ENCODE measurements at regions not wholly inside any gene's neighbourhood (a gene's known extent, or its start where the extent isn't known, plus 50 kb on each side); places are given as distances from the start of the nearest gene placed in this dataset.

DNA sequence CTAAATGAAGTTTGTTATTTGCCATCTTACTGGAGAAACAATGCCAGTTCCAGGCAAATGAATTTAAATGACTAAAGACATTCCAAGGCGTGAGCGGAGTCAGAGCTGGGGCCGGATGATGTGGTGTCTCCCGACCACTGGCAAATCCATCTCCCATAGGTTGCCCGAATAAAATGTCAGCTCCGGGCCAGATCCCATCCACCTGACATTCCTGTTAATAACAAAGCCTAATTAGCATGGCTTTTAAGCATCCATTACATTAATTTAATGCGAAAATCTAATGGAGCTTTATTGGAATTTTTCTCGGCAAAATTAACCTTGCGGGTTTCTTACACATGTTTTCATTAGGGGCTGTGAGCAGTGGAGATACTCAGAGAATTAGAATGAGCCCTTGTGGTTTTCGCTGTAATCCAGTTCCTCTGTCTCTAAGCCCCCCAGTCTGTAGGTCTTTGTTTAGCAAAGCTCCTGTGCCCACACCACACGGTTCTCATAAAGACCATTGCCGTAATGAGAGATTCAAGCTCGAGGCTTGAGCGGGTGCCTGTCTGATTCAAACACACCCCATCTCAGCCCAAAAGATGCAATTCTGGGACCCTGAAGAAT, 123.3 kb downstream of the CCT6B start:
- in situ Hi-C loops (cut with HindIII; ENCODE audit: low pct_unique_long_range_greater_than_20kb, low sequenced_read_pairs): no loop called here
- DNase-seq (ENCODE audit: low read depth): no peak

DNA sequence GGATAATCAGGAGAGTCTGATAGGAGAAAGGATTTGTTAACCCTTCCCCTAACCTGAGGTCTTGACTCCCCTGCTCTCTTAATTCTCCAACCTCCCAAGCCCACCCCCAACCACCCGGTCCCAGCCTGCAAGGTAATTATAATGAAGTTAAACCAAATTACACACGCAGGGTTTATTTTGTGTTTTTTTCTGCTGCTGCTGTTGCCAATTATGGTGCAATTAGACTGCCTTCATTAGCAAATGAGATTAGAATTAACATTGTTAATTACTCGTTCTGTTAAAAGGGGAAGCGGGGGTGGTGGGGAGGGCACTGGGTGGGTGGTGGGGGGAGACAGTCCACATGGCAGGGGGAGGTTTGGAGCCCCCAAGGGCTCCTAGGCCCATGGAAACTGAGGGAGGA, 128.9 kb downstream of the CCT6B start:
- in situ Hi-C loops (cut with HindIII; ENCODE audit: low pct_unique_long_range_greater_than_20kb, low sequenced_read_pairs): no loop called here
- DNase-seq (ENCODE audit: low read depth): no peak

DNA sequence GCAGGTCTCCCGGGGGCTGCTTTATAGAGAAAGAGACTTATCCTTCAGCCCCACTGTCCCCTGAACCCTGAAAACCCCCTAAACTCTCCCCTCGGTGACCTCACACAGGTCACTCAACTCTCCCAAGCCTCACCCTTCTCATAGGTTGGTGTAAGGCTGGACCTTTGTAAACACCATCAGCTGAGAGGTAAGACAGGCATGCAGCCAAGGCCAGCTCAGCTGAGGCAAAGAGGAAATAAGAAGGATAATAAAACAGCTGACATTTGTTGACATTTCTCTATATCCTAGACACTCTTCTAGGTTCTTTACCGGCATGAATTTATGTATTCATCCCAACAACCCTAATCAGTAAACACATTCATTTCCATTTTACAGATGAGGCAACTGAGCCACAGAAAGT, 134.3 kb downstream of the CCT6B start:
- DNase-seq (ENCODE audit: low read depth): no peak
- in situ Hi-C loops (cut with HindIII; ENCODE audit: low pct_unique_long_range_greater_than_20kb, low sequenced_read_pairs): no loop called here

- in situ Hi-C loops (cut with HindIII; ENCODE audit: low pct_unique_long_range_greater_than_20kb, low sequenced_read_pairs): no loop called here
- peak; percentile 21 for DNase-seq (ENCODE audit: low read depth)
Observed at GRCh38 chr17:34826332-34826731, 134.9 kb downstream of the CCT6B start.

DNA sequence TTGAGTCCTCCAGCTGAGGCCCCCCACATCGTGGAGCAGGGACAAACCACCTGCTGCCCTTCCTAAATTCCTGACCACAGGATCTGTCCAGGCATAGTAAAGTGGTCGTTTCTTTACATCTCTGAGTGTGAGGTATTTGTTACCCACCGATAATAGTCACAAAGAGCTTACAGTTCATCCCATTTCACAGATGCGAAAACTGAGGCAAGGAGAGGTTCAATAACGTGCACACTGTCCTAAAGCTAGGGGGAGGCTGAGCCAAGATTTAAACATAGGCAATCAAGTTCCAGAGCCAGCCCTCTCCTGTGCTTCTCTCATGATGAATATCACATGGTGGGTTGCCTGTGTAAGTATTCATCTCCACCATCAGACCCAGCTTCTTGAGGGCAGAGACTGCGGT, 135.4 kb downstream of the CCT6B start:
- DNase-seq (ENCODE audit: low read depth): no peak
- in situ Hi-C loops (cut with HindIII; ENCODE audit: low pct_unique_long_range_greater_than_20kb, low sequenced_read_pairs): no loop called here

GRCh38 chr17:34825102-34825501, 136.2 kb downstream of the CCT6B start:
- in situ Hi-C loops (cut with HindIII; ENCODE audit: low pct_unique_long_range_greater_than_20kb, low sequenced_read_pairs): no loop called here
- no peak for DNase-seq (ENCODE audit: low read depth)

DNA sequence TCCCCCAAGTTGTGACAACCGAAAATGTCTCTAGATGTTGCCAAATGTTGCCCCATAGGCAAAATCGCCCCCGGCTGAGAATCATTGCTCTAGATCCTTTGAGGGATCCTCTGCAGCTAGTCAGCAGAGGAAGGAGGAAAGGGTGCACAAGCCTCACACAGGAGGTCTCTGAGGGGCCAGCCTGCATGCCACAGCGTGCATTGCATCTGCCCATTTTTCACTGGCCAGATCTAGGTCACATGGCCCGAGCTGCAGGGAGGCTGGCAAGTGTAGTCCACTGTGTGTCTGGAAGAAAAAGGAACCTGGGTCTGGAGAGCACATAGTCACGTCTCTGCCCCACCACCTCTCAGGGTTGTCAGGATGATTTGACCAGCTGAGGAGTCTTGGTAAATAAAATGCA, 138.2 kb downstream of the CCT6B start:
- in situ Hi-C loops (cut with HindIII; ENCODE audit: low pct_unique_long_range_greater_than_20kb, low sequenced_read_pairs): no loop called here
- DNase-seq (ENCODE audit: low read depth): no peak

DNA sequence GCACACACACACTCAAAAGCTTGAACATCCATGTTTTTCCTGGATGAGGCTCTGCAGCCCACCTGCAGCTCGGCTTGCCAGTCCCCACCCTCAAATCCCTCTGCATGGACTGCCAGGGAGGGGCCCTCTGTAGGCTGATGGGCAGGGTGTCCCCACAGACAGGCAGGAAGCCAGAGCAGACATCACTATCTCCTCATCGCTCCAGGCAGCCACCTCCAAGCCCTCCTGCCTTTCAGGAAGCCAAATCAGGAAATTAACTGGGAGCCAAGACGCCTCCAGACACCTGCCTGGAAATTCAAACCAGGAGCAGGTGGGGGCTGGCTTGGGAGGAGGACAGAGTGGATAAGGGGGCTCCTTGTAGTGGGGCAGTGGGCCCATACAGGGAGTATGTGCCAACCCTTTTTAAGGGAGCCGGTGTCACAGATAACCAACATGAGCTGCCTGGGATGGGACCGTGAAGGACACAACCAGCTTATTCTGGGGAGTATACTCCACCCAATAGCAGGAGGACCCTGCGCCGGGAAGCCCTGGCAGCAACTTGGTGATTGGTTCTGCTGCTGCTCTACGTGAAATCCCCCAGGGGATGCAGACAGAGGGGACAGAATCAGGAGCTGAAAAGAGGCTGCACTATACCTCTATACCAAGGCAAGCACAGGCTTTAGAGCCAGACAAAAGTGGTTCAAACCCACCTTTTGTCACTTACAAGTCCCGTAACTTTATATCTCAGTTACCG, 139.1 kb downstream of the CCT6B start:
- in situ Hi-C loops (cut with HindIII; ENCODE audit: low pct_unique_long_range_greater_than_20kb, low sequenced_read_pairs): no loop called here
- no peak for DNase-seq (ENCODE audit: low read depth)

GRCh38 chr17:34820922-34821321, 140.3 kb downstream of the CCT6B start:
- peak; percentile 12 for DNase-seq (ENCODE audit: low read depth)
- in situ Hi-C loops (cut with HindIII; ENCODE audit: low pct_unique_long_range_greater_than_20kb, low sequenced_read_pairs): no loop called here

DNA sequence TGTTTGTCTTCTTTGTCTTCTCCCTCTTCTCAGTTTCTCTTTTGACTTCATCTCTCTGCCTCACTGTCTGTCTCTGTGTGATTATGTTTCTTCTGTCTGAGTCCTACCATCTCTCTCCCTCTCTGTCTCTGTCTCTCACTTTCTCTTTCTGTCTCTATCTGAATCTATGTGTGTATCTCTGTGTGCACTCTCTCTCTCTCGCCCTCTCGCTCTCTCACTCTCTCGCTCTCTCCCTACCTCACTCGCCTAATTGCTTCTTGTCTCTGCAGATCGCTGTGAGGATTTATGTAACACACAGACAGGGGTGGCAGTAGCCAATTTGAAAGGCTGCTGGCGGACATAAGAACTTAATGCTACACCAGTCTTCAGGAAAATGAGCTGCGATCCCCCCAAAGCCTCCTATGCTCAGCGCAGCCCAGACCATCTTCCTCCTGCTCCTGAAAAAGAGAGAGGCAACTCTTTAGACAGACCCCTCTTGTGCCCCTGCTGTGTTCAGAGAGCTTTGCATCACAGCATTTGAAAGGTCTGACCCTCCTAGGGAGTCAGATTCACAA, 140.9 kb downstream of the CCT6B start:
- in situ Hi-C loops (cut with HindIII; ENCODE audit: low pct_unique_long_range_greater_than_20kb, low sequenced_read_pairs): no loop called here
- DNase-seq (ENCODE audit: low read depth): no peak

DNA sequence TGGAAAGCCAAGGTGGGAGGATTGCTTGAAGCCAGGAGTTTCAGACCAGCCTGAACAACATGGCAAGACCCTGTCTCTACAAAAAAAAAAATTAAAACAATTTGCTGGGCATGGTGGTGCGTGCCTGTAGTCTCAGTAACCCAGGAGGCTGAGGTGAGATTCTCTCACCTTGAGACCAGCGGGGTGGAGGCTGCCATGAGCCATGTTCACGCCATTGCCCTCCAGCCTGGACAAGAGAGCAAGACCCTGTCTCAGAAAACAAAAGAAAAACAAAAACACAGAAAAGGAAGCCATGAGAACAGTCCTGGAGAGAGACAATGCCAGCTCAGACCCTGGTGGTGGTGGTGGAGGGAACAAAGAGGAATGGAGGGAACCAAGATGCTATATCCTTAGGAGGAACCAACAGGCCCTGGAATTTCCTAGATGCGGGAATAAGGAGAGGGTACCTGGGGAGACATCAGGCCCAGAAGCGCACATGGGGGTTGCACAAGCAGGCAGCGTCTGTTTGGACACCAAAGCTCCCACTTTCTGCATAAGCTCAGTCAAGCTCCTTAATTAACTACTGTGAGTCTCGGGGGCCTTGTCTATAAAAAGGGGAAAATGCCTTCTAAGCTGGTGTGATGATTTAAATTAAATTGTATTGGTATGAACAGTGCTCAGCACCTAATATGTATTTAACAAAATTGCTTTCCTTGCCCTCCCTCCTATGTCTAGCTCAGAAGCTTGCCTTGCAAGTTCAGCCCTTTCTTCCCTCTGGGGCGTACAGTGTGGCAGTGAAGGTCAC, 143.8 kb downstream of the CCT6B start:
- in situ Hi-C loops (cut with HindIII; ENCODE audit: low pct_unique_long_range_greater_than_20kb, low sequenced_read_pairs): no loop called here
- DNase-seq (ENCODE audit: low read depth): no peak

GRCh38 chr17:34816848-34817247, 144.4 kb downstream of the CCT6B start:
- in situ Hi-C loops (cut with HindIII; ENCODE audit: low pct_unique_long_range_greater_than_20kb, low sequenced_read_pairs): no loop called here

GRCh38 chr17:34813290-34813689, 148.0 kb downstream of the CCT6B start:
- no peak for DNase-seq (ENCODE audit: low read depth)
- in situ Hi-C loops (cut with HindIII; ENCODE audit: low pct_unique_long_range_greater_than_20kb, low sequenced_read_pairs): no loop called here

More at GRCh38 chr17:34816848-34817247, 144.4 kb downstream of the CCT6B start:
- DNase-seq (ENCODE audit: low read depth): no peak

- DNase-seq (ENCODE audit: low read depth): no peak
- in situ Hi-C loops (cut with HindIII; ENCODE audit: low pct_unique_long_range_greater_than_20kb, low sequenced_read_pairs): no loop called here
Observed at GRCh38 chr17:34811561-34811960, 149.7 kb downstream of the CCT6B start.

DNA sequence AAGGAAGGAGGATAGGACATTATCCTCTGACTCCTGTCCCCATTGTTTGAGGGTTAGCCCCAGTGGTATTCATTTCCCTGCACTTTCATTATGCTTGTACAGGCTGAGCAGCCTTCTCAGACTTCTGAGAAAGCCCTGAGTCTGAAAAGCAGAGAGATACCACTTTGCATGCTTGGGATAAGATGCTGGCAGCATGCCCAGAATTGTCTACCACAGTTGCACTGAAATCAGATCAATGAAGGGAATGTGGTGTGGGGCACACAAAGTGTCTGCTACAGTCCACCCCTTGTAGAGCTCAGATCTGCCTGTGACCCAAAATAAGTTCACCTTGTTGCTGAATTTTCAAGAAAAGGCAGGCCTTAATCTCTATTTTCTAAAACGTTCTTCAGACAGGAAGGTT, 160.6 kb downstream of the CCT6B start:
- in situ Hi-C loops (cut with HindIII; ENCODE audit: low pct_unique_long_range_greater_than_20kb, low sequenced_read_pairs): no loop called here
- DNase-seq (ENCODE audit: low read depth): no peak

DNA sequence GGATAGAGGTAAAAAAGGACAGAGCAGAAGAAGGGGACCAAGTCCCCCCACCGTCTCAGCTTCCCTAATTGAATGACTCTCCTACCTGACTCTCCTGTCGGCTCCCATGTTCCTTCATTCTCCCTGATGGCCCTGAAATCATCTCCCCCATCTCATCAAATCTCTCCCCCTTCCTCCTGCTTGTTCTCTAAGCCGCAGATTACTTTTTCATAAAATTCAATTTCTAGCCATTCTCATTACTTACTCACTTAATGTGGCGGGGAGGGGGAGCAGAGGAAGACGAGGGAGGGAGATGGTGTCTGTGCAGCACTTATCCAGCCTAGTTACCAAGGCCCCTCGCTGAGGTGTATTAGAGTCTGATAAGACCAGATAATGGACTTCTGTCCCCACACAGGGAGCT, 161.5 kb downstream of the CCT6B start:
- in situ Hi-C loops (cut with HindIII; ENCODE audit: low pct_unique_long_range_greater_than_20kb, low sequenced_read_pairs): no loop called here
- no peak for DNase-seq (ENCODE audit: low read depth)

GRCh38 chr17:34798581-34798980, 162.7 kb downstream of the CCT6B start:
- DNase-seq (ENCODE audit: low read depth): no peak
- in situ Hi-C loops (cut with HindIII; ENCODE audit: low pct_unique_long_range_greater_than_20kb, low sequenced_read_pairs): no loop called here

- in situ Hi-C loops (cut with HindIII; ENCODE audit: low pct_unique_long_range_greater_than_20kb, low sequenced_read_pairs): no loop called here
- peak; percentile 25 for DNase-seq (ENCODE audit: low read depth)
Observed at GRCh38 chr17:34797720-34798119, 163.5 kb downstream of the CCT6B start.

- in situ Hi-C loops (cut with HindIII; ENCODE audit: low pct_unique_long_range_greater_than_20kb, low sequenced_read_pairs): no loop called here
- no peak for DNase-seq (ENCODE audit: low read depth)
Observed at GRCh38 chr17:34793231-34793908, 167.9 kb downstream of the CCT6B start.
